Fibroblast of villous mesenchyme (primary cell): ENCODE measurements at regions not wholly inside any gene's neighbourhood (a gene's known extent, or its start where the extent isn't known, plus 50 kb on each side); places are given as distances from the start of the nearest gene placed in this dataset.

Experiments
- DNase-seq: peaks from one replicate; pipeline ENCODE4 v3.0.0-alpha.2; 2010; ENCODE audit warnings: low read depth
- H3K4me3 ChIP-seq: 2 replicates; pipeline ENCODE4 v1.5.1; 2011; ENCODE audit warnings: low read depth, mild to moderate bottlenecking, low read length
- CTCF ChIP-seq: IDR thresholded peaks from 2 replicates; pipeline ENCODE4 v1.5.1; 2012; ENCODE audit warnings: low read depth, mild to moderate bottlenecking, low read length; ENCODE audit not compliant: insufficient read depth

GRCh38 chr9:13769006-13769405 lies 489.5 kb upstream of the MPDZ start:
- H3K4me3 ChIP-seq: no peak overlapping the region
- TF ChIP-seq CTCF: no peak
- no peak for DNase-seq

- no peak overlapping the region for H3K4me3 ChIP-seq
- DNase-seq: no peak
- TF ChIP-seq CTCF: no peak
These were observed 482.7 kb upstream of the MPDZ start for GRCh38 chr9:13762209-13762608.

- H3K4me3 ChIP-seq: no peak overlapping the region
- no peak for TF ChIP-seq CTCF
- DNase-seq: no peak
These were observed 480.1 kb upstream of the MPDZ start for GRCh38 chr9:13759551-13759950.

GRCh38 chr9:13758936-13759335 lies 479.4 kb upstream of the MPDZ start:
- no peak for TF ChIP-seq CTCF
- DNase-seq: no peak

GRCh38 chr9:13756943-13757342 lies 477.5 kb upstream of the MPDZ start:
- DNase-seq: no peak
- no peak for TF ChIP-seq CTCF
- no peak overlapping the region for H3K4me3 ChIP-seq

More at GRCh38 chr9:13758936-13759335, 479.4 kb upstream of the MPDZ start:
- H3K4me3 ChIP-seq: no peak overlapping the region

- no peak for TF ChIP-seq CTCF
- no peak overlapping the region for H3K4me3 ChIP-seq
- DNase-seq: no peak
These were observed 476.1 kb upstream of the MPDZ start for GRCh38 chr9:13755551-13755950.

- H3K4me3 ChIP-seq: no peak overlapping the region
- DNase-seq: no peak
- no peak for TF ChIP-seq CTCF
These were observed 471.1 kb upstream of the MPDZ start for GRCh38 chr9:13750639-13751038.
